HUES64 (cell line): ENCODE measurements at regions not wholly inside any gene's neighbourhood (a gene's known extent, or its start where the extent isn't known, plus 50 kb on each side); places are given as distances from the start of the nearest gene placed in this dataset.

Source experiments
- H3K27ac ChIP-seq: 2 replicates; pipeline ENCODE4 v1.7.0; 2013; ENCODE audit warnings: low read depth, low read length, inconsistent platforms
- H3K27me3 ChIP-seq: 2 replicates; pipeline ENCODE4 v1.6.1; 2013; ENCODE audit warnings: mild to moderate bottlenecking, low read length; ENCODE audit not compliant: insufficient read depth
- H3K36me3 ChIP-seq: 2 replicates; pipeline ENCODE4 v1.6.1; 2013; ENCODE audit warnings: mild to moderate bottlenecking, low read length; ENCODE audit not compliant: insufficient read depth
- H3K4me1 ChIP-seq: 2 replicates; pipeline ENCODE4 v1.6.1; 2013; ENCODE audit warnings: mild to moderate bottlenecking, low read length, moderate library complexity; ENCODE audit not compliant: insufficient read depth
- H3K4me3 ChIP-seq: 2 replicates; pipeline ENCODE4 v1.5.1; 2013; ENCODE audit warnings: mild to moderate bottlenecking, low read length, moderate library complexity
- H3K9ac ChIP-seq: 2 replicates; pipeline ENCODE4 v1.6.1; 2013; ENCODE audit warnings: mild to moderate bottlenecking, low read depth, low read length
- H3K9me3 ChIP-seq: 2 replicates; pipeline ENCODE4 v1.6.1; 2013; ENCODE audit warnings: low read depth, low read length; ENCODE audit not compliant: insufficient read depth
- WGBS: fragments of 150-250, 120-280 bp; methylation state at CpG from one replicate; pipeline ENCODE4 v1.1.7; 2013; ENCODE audit warnings: missing lambda C conversion rate; 5-methylcytosine and 5-hydroxymethylcytosine counted together

DNA sequence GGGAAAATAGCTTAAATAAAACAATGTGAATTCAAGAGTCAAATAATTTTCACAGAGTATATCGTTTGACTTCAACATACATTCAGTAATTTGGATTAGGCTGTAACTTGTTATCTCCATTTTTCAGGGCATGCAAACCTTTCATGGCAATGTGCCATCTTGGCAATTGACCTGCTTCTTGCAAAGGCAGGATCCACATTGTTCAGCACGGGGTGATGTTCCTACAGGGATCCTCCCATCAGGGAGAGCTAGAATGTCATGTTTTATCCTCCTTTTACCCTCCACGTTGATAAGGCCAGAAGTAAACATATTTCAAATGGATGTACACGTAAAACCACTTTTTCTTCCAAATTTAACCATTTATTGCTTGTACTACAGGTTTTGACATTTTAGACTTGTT lies 314.4 kb downstream of the GALC start:
- 86% methylated on average over 4 of the region's 4 CpGs for WGBS
- Histone ChIP-seq H3K9me3 (0 out of 2 replicates have a peak, but pooled peaks cover 6% of the 10 kb centered on the region), H3K4me3 (no peak overlapping the region), H3K36me3 (no peaks in the 10 kb centered on the region), H3K9ac (no peak overlapping the region), H3K27me3 (no peaks in the 10 kb centered on the region), H3K27ac (no peak overlapping the region), H3K4me1 (no peaks in the 10 kb centered on the region)

DNA sequence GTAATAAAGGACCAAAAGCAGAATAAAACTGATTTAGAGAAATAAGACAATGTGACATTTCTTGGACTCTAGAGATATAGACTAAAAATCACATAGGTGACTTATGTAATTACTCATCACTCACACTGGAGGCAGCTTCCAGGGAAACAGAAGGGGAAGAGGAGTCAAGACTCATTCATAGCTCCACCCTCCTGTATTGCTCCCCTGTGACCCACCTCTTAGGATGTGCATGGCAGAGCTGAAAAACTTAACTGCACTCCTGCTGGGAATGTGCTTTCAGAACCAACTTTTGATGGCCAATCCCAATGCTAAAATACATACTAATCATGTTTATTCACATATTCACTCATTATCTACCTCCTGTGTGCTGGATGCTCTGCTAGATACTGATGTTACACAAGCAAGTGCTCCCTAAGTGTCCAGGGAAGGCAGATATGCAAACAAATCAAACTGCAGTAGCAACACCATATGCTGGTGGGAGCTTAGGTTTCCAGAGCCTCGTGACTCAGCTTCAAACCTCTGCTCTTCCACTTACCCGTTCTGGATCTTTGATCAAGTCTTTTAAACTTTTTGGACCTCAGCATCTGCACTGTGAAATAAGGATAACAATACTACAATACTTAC lies 316.1 kb downstream of the GALC start:
- Histone ChIP-seq H3K4me3 (no peak overlapping the region), H3K27me3 (no peaks in the 10 kb centered on the region), H3K4me1 (no peaks in the 10 kb centered on the region), H3K9me3 (no peaks in the 10 kb centered on the region), H3K27ac (no peak overlapping the region), H3K9ac (no peak overlapping the region), H3K36me3 (no peaks in the 10 kb centered on the region)
- WGBS = 88% methylated on average over 2 of the region's 2 CpGs

GRCh38 chr14:87667659-87668058 lies 325.3 kb downstream of the GALC start:
- Histone ChIP-seq H3K36me3 (no peaks in the 10 kb centered on the region), H3K9me3 (no peaks in the 10 kb centered on the region), H3K9ac (no peak overlapping the region), H3K4me1 (no peaks in the 10 kb centered on the region), H3K27me3 (no peaks in the 10 kb centered on the region), H3K27ac (no peak overlapping the region), H3K4me3 (no peak overlapping the region)
- 96% methylated on average over 4 of the region's 4 CpGs for WGBS

DNA sequence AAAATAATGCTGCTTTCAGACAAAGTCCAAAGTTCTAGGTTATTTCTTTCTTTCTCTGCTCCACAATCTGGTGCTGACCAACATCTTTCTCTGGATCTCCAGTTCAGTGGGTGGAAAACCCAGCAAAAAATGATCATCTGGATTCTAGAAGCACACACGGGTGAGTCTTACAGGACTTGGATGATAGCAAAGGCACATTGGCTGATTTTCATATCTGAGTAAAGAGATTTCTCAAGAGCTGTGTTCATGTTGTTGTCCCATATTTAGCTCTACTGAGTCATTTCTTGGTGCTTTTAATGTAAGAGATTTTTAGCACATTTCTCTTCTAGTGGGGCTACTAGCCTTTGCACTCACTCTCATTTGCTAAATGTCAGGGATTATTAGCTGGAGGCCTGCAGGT lies 336.7 kb downstream of the GALC start:
- Histone ChIP-seq H3K27me3 (no peaks in the 10 kb centered on the region), H3K27ac (no peak overlapping the region), H3K9me3 (peaks cover 5% of the 10 kb centered on the region; the same call in 1 of the 2 replicates), H3K4me3 (no peak overlapping the region), H3K4me1 (no peaks in the 10 kb centered on the region), H3K9ac (no peak overlapping the region), H3K36me3 (no peaks in the 10 kb centered on the region)
- 97% methylated on average over 1 of the region's 1 CpG for WGBS

DNA sequence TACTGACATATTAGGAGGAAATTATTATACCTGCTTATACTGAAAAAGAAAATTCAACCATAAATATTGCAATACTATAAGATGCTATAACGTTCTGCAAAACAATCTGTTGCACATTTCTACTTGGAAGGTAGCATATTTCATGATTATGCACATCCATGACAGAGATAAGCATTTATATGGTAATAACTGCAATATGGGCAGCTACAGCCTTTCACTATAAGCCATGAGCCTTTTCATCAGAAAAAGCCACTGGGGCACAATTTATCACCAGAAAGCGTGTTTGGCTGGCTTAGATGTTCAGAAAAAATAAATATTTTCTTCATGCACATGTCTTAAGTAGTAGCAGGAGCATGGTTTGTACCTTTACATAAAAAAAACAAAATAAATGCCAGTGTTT lies 340.7 kb downstream of the GALC start:
- peaks cover 38% of the 10 kb centered on the region for H3K9me3 ChIP-seq
- no peaks in the 10 kb centered on the region for H3K27me3 ChIP-seq
- 92% methylated on average over 2 of the region's 2 CpGs for WGBS
- no peak overlapping the region for H3K27ac ChIP-seq
- no peaks in the 10 kb centered on the region for H3K4me1 ChIP-seq
- no peak overlapping the region for H3K9ac ChIP-seq
- no peaks in the 10 kb centered on the region for H3K36me3 ChIP-seq
- no peak overlapping the region for H3K4me3 ChIP-seq

- Histone ChIP-seq H3K27me3 (no peaks in the 10 kb centered on the region), H3K9ac (no peak overlapping the region), H3K4me3 (no peak overlapping the region), H3K27ac (no peak overlapping the region), H3K4me1 (no peaks in the 10 kb centered on the region), H3K36me3 (no peaks in the 10 kb centered on the region), H3K9me3 (peaks cover 18% of the 10 kb centered on the region)
- 84% methylated on average over 1 of the region's 3 CpGs for WGBS
These were observed 348.3 kb downstream of the GALC start for GRCh38 chr14:87644689-87645088.

- Histone ChIP-seq H3K27me3 (no peaks in the 10 kb centered on the region), H3K9me3 (peaks cover 3% of the 10 kb centered on the region; the same call in 1 of the 2 replicates), H3K4me3 (no peak overlapping the region), H3K36me3 (no peaks in the 10 kb centered on the region), H3K27ac (no peak overlapping the region), H3K4me1 (no peaks in the 10 kb centered on the region), H3K9ac (no peak overlapping the region)
- WGBS = 93% methylated on average over 4 of the region's 4 CpGs
These were observed 350.0 kb downstream of the GALC start for GRCh38 chr14:87643005-87643404.

DNA sequence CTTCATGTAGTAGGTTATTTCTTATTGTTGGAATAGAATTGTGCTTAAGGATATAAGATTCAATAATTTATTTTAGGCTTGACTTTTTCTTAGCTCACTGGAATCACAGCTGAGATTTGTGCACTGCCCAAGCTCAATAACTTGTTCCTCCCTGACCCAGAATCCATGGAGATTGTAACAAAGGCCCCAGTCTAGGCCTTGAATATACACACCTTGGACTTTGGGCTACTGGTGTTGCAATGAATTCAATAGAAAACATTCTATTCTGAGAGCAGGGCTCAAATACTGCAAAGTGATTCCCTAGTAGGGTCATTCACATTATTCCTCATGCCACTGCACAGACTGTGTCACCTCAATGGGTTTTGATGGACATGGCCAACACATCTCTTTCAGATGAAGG lies 352.4 kb downstream of the GALC start:
- Histone ChIP-seq H3K36me3 (no peaks in the 10 kb centered on the region), H3K27ac (no peak overlapping the region), H3K4me3 (no peak overlapping the region), H3K9me3 (no peaks in the 10 kb centered on the region), H3K4me1 (no peaks in the 10 kb centered on the region), H3K27me3 (no peaks in the 10 kb centered on the region), H3K9ac (no peak overlapping the region)

DNA sequence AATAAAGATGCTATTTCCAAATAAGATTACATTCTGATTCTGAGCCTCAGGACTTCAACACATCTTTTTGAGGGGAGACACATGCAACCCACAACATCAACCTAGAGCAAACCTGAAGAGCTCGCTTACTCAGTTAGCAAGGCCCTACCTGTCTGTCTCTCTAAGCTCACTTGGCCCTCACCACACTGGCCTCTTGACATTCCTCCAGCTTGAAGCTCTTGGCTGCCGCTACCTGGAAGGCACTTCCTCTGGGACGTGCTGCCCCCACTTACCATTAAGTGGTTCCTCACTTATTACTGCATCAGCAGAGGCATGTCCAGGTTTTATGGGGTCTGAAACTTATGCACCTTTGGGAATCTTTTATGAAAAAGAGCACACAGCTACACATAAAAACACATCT lies 354.8 kb downstream of the GALC start:
- no peak overlapping the region for H3K4me3 ChIP-seq
- no peak overlapping the region for H3K9ac ChIP-seq
- H3K4me1 ChIP-seq = no peaks in the 10 kb centered on the region
- no peaks in the 10 kb centered on the region for H3K36me3 ChIP-seq
- WGBS = 92% methylated on average over 3 of the region's 3 CpGs
- H3K9me3 ChIP-seq = no peaks in the 10 kb centered on the region
- no peak overlapping the region for H3K27ac ChIP-seq
- H3K27me3 ChIP-seq = no peaks in the 10 kb centered on the region

DNA sequence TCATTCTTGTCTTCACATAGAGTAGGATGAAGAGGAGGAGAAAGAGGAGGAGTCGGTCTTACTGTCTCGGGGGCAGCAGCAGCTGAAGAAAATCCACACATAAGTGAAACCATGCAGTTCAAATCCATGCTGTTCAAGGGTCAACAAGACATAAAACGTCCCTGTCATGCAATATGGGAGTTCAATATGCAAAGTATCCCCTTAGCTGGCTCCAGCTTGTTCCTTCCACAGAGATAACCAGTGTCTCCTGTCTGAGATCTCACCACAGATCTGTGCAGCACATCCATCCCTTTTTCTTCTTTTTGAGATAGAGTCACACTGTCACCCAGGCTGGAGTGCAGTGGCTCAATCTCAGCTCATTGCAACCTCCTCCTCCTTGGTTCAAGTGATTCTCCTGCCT lies 357.5 kb downstream of the GALC start:
- Histone ChIP-seq H3K9me3 (no peaks in the 10 kb centered on the region), H3K9ac (no peak overlapping the region)
- WGBS = 87% methylated on average over 3 of the region's 3 CpGs

DNA sequence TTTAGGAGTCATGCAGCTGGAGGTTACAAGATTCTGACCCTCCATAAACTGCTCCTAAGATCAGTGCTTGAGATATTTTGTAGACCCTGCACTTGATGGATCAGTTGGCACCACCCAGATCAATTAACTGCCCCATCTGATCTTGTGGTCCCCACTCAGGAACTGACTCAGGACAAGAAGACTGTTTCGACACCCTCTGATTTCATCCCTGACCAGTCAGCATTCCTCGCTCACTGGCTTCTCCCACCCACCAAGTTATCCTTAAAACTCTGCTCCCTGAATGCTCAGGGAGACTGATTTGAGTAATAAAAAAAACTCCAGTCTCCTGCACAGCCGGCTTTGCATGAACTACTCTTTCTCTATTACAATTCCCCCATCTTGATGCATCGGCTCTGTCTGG lies 360.2 kb downstream of the GALC start:
- Histone ChIP-seq H3K9ac (no peak overlapping the region), H3K4me3 (no peak overlapping the region), H3K27ac (no peak overlapping the region), H3K27me3 (no peaks in the 10 kb centered on the region), H3K9me3 (no peaks in the 10 kb centered on the region), H3K36me3 (no peaks in the 10 kb centered on the region), H3K4me1 (peaks cover 28% of the 10 kb centered on the region; the same call in 1 of the 2 replicates)
- WGBS = 86% methylated on average over 4 of the region's 4 CpGs

More for the DNA sequence above, 357.5 kb downstream of the GALC start:
- Histone ChIP-seq H3K4me3 (no peak overlapping the region), H3K27me3 (no peaks in the 10 kb centered on the region), H3K36me3 (no peaks in the 10 kb centered on the region), H3K27ac (no peak overlapping the region), H3K4me1 (peaks cover 11% of the 10 kb centered on the region; the same call in 1 of the 2 replicates)

GRCh38 chr14:87630846-87631245 lies 362.1 kb downstream of the GALC start:
- H3K27me3 ChIP-seq = no peaks in the 10 kb centered on the region
- peaks cover 28% of the 10 kb centered on the region; the same call in 1 of the 2 replicates for H3K4me1 ChIP-seq
- no peaks in the 10 kb centered on the region for H3K36me3 ChIP-seq
- WGBS = 74% methylated on average over 4 of the region's 4 CpGs
- H3K9ac ChIP-seq = peak overlapping the region; percentile 35; the same call in 1 of the 2 replicates
- H3K9me3 ChIP-seq = no peaks in the 10 kb centered on the region
- no peak overlapping the region for H3K4me3 ChIP-seq
- no peak overlapping the region for H3K27ac ChIP-seq
